ENCODE measurements at regions not wholly inside any gene's neighbourhood (a gene's known extent, or its start where the extent isn't known, plus 50 kb on each side); places are given as distances from the start of the nearest gene placed in this dataset.
"Not testable (repeated sequence)": the region's sequence is repeated elsewhere in the genome, so short reads cannot be mapped to it uniquely, and the experiment has no call there.

DNA sequence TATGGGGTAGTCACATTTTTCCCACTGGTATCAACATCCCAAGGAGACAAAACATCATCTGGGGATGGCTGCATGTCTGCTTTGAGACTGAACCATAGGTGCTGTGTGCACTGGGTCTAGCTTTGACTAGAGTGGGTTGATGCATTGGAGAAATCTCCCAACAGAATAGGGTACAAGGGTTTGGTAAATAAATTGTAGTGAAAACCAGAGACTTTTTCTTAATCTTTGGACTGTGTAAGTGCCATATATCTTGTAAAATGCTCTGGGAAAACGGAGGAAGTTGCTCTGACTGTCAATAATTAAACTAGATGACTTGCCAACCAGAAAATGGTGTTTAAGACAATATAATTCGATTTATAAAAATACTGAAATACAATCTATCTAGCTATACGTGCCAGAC, 1064.0 kb upstream of the SLIT2 start:
- POLR2A ChIA-PET: no interaction called here
- Histone ChIP-seq H3K4me3 (ENCODE audit: low read depth in 2 of 2, low read length in 2 of 2) (no peak overlapping the region), H3K36me3 (ENCODE audit: control insufficient read depth, insufficient read depth, low read length) (no peaks in the 10 kb centered on the region), H3K27me3 (ENCODE audit: control insufficient read depth, insufficient read depth, low read length) (no peaks in the 10 kb centered on the region), H3K4me1 (ENCODE audit: control insufficient read depth, insufficient read depth, low read length) (no peaks in the 10 kb centered on the region), H3K27ac (ENCODE audit: low read length) (no peak overlapping the region), H3K9me3 (ENCODE audit: control insufficient read depth, insufficient read depth, low read depth, low read length) (no peaks in the 10 kb centered on the region)
- CTCF ChIA-PET: no interaction called here
- intact Hi-C loops (cut with micrococcal nuclease; ENCODE audit: unreplicated experiment): no loop called here
- no peak for DNase-seq (ENCODE audit: low read depth, low spot score)
- ATAC-seq: no peak
- TF ChIP-seq SIN3A (IDR thresholded peaks at IDR 0.05; ENCODE audit: borderline replicate concordance, insufficient read depth, low read depth, low read length): no peak
- TF ChIP-seq REST (IDR thresholded peaks at IDR 0.05; ENCODE audit: insufficient read depth in 1 of 2, low read depth in 2 of 2, low read length in 1 of 2): no peak
- TF ChIP-seq, protein P1, sequence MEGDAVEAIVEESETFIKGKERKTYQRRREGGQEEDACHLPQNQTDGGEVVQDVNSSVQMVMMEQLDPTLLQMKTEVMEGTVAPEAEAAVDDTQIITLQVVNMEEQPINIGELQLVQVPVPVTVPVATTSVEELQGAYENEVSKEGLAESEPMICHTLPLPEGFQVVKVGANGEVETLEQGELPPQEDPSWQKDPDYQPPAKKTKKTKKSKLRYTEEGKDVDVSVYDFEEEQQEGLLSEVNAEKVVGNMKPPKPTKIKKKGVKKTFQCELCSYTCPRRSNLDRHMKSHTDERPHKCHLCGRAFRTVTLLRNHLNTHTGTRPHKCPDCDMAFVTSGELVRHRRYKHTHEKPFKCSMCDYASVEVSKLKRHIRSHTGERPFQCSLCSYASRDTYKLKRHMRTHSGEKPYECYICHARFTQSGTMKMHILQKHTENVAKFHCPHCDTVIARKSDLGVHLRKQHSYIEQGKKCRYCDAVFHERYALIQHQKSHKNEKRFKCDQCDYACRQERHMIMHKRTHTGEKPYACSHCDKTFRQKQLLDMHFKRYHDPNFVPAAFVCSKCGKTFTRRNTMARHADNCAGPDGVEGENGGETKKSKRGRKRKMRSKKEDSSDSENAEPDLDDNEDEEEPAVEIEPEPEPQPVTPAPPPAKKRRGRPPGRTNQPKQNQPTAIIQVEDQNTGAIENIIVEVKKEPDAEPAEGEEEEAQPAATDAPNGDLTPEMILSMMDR (IDR thresholded peaks at IDR 0.05): no peak
- TF ChIP-seq POLR2AphosphoS5 (IDR thresholded peaks at IDR 0.05; ENCODE audit: low read depth, low read length): no peak
- no peak for TF ChIP-seq TCF7L2 (IDR thresholded peaks at IDR 0.05; ENCODE audit: low read depth, low read length)
- no TSS peak for BruUV-seq (replicated peaks)
- in situ Hi-C loops (cut with HindIII; ENCODE audit: low pct_unique_long_range_greater_than_20kb, low sequenced_read_pairs): no loop called here

DNA sequence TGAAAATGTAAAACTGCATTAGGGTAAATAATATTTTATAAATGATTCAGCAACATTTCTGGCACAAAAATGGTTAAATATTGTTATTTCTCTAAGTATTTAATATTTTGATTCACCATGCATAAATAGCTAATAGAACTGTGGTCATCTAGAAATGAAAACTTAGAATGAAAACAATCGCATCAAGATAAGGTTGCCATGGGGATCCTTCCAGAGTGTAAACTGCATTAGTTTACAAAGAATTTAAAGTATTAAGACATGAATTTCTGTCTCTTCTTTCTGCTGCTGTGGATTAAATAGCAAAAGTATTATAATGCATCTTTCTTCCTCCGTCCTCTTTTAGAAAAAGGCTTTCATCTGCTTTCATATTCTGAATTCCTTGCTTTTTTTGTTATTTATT, 1064.6 kb upstream of the SLIT2 start:
- DNase-seq (ENCODE audit: low read depth, low spot score): no peak
- ChIA-PET POLR2A (no interaction called here), CTCF (no interaction called here)
- ATAC-seq: no peak
- intact Hi-C loops (cut with micrococcal nuclease; ENCODE audit: unreplicated experiment): no loop called here
- H3K9me3 ChIP-seq (ENCODE audit: control insufficient read depth, insufficient read depth, low read depth, low read length): no peaks in the 10 kb centered on the region
- TF ChIP-seq POLR2AphosphoS5 (IDR thresholded peaks at IDR 0.05; ENCODE audit: low read depth, low read length) (no peak), SIN3A (IDR thresholded peaks at IDR 0.05; ENCODE audit: borderline replicate concordance, insufficient read depth, low read depth, low read length) (no peak), TCF7L2 (IDR thresholded peaks at IDR 0.05; ENCODE audit: low read depth, low read length) (no peak), REST (IDR thresholded peaks at IDR 0.05; ENCODE audit: insufficient read depth in 1 of 2, low read depth in 2 of 2, low read length in 1 of 2) (no peak)
- TF ChIP-seq, protein P1 (IDR thresholded peaks at IDR 0.05): no peak
- H3K4me3 ChIP-seq (ENCODE audit: low read depth in 2 of 2, low read length in 2 of 2): no peak overlapping the region
- H3K27me3 ChIP-seq (ENCODE audit: control insufficient read depth, insufficient read depth, low read length): no peaks in the 10 kb centered on the region
- in situ Hi-C loops (cut with HindIII; ENCODE audit: low pct_unique_long_range_greater_than_20kb, low sequenced_read_pairs): no loop called here
- no peaks in the 10 kb centered on the region for H3K4me1 ChIP-seq (ENCODE audit: control insufficient read depth, insufficient read depth, low read length)
- no peaks in the 10 kb centered on the region for H3K36me3 ChIP-seq (ENCODE audit: control insufficient read depth, insufficient read depth, low read length)
- H3K27ac ChIP-seq (ENCODE audit: low read length): no peak overlapping the region
- no TSS peak for BruUV-seq (replicated peaks)

- H3K36me3 ChIP-seq (ENCODE audit: control insufficient read depth, insufficient read depth, low read length); H3K4me1 ChIP-seq (ENCODE audit: control insufficient read depth, insufficient read depth, low read length); H3K27ac ChIP-seq (ENCODE audit: low read length); CTCF ChIA-PET; POLR2A ChIA-PET; DNase-seq (ENCODE audit: low read depth, low spot score); intact Hi-C loops (cut with micrococcal nuclease; ENCODE audit: unreplicated experiment); H3K9me3 ChIP-seq (ENCODE audit: control insufficient read depth, insufficient read depth, low read depth, low read length); H3K4me3 ChIP-seq (ENCODE audit: low read depth in 2 of 2, low read length in 2 of 2); ATAC-seq; in situ Hi-C loops (cut with HindIII; ENCODE audit: low pct_unique_long_range_greater_than_20kb, low sequenced_read_pairs); H3K27me3 ChIP-seq (ENCODE audit: control insufficient read depth, insufficient read depth, low read length); BruUV-seq (replicated peaks): not testable (repeated sequence)
These were observed 1070.1 kb upstream of the SLIT2 start for GRCh38 chr4:19181631-19182030.

Data from Panc1 (cell line).